Keratinocyte (primary cell): ENCODE measurements at regions not wholly inside any gene's neighbourhood (a gene's known extent, or its start where the extent isn't known, plus 50 kb on each side); places are given as distances from the start of the nearest gene placed in this dataset.

Source experiments
- DNase-seq: peaks from one replicate; pipeline ENCODE4 v3.0.0-alpha.2; 2011; ENCODE audit warnings: low read depth, missing footprints, low spot score
- FAIRE-seq: peaks from 2 replicates; lab custom pipeline; 2011; peaks lifted over from hg19 to GRCh38; lab: Jason Lieb, UNC
- H2AFZ ChIP-seq: 2 replicates; pipeline ENCODE4 v1.6.0; 2012; ENCODE audit warnings: low read length, control low read depth, inconsistent platforms; ENCODE audit not compliant: control insufficient read depth
- H3K27ac ChIP-seq: 2 replicates; pipeline ENCODE4 v1.5.1; 2011; ENCODE audit warnings: low read length; ENCODE audit not compliant: control insufficient read depth, insufficient read depth
- H3K27me3 ChIP-seq: 3 replicates; pipeline ENCODE4 v1.6.0; 2011; ENCODE audit warnings: low read length; ENCODE audit not compliant: control insufficient read depth, insufficient read depth; ENCODE audit errors: extremely low read depth
- H3K36me3 ChIP-seq, 2 experiments: 2 replicates in 1 of 2; 3 replicates in 1 of 2; pipeline ENCODE4 v1.5.1; 2011; ENCODE audit warnings: low read length in 2 of 2, mild to moderate bottlenecking in 1 of 2; ENCODE audit not compliant: control insufficient read depth in 2 of 2, insufficient read depth in 2 of 2; ENCODE audit errors: extremely low read depth in 1 of 2
- H3K4me1 ChIP-seq: 3 replicates; pipeline ENCODE4 v1.5.1; 2011; ENCODE audit warnings: low read length; ENCODE audit not compliant: control insufficient read depth, insufficient read depth; ENCODE audit errors: extremely low read depth
- H3K4me2 ChIP-seq: 3 replicates; pipeline ENCODE4 v1.6.0; 2011; ENCODE audit warnings: low read depth, low read length; ENCODE audit not compliant: control insufficient read depth, insufficient read depth; ENCODE audit errors: extremely low read depth
- H3K4me3 ChIP-seq, 3 experiments: fragments of 200-600 bp in 1 of 3; sonication (generic) in 1 of 3; 2 replicates in 2 of 3; 3 replicates in 1 of 3; pipeline ENCODE4 v1.5.1; 2011 to 2016; ENCODE audit warnings: low read length in 3 of 3, mild to moderate bottlenecking in 3 of 3, control low read depth in 2 of 3, inconsistent platforms in 1 of 3, low read depth in 1 of 3, mixed read lengths in 1 of 3, mixed run types in 1 of 3, moderate library complexity in 1 of 3; ENCODE audit not compliant: control insufficient read depth in 2 of 3, insufficient read depth in 2 of 3; ENCODE audit errors: extremely low read depth in 1 of 3
- H3K79me2 ChIP-seq: 2 replicates; pipeline ENCODE4 v1.6.0; 2012; ENCODE audit warnings: low read length; ENCODE audit not compliant: control insufficient read depth, insufficient read depth
- H3K9ac ChIP-seq: 3 replicates; pipeline ENCODE4 v1.6.0; 2011; ENCODE audit warnings: low read length; ENCODE audit not compliant: control insufficient read depth, insufficient read depth; ENCODE audit errors: extremely low read depth
- H3K9me1 ChIP-seq: 3 replicates; pipeline ENCODE4 v1.6.0; 2011; ENCODE audit warnings: low read length; ENCODE audit not compliant: control insufficient read depth, insufficient read depth; ENCODE audit errors: extremely low read depth
- H3K9me3 ChIP-seq: 2 replicates; pipeline ENCODE4 v1.5.1; 2012; ENCODE audit warnings: low read depth, low read length; ENCODE audit not compliant: control insufficient read depth
- H4K20me1 ChIP-seq: 3 replicates; pipeline ENCODE4 v1.6.0; 2011; ENCODE audit warnings: low read length; ENCODE audit not compliant: control insufficient read depth, insufficient read depth; ENCODE audit errors: extremely low read depth
- CTCF ChIP-seq, 3 experiments: IDR thresholded peaks in 1 of 3; conservative IDR thresholded peaks in 1 of 3; optimal IDR thresholded peaks in 1 of 3; 2 replicates in 2 of 3; 3 replicates in 1 of 3; pipeline versions ENCODE3 to v1.5.1; 2011; ENCODE audit warnings: low read length in 3 of 3, mild to moderate bottlenecking in 3 of 3, moderate library complexity in 2 of 3, control low read depth in 1 of 3, inconsistent platforms in 1 of 3; ENCODE audit not compliant: insufficient read depth in 2 of 3; ENCODE audit errors: extremely low read depth in 1 of 3
- EZH2 ChIP-seq: IDR thresholded peaks from one replicate; pipeline ENCODE4 v1.6.1; 2012; ENCODE audit warnings: inconsistent platforms, mild to moderate bottlenecking, low read length, moderate library complexity
- dilution Hi-C: fragments of 300-500 bp; cut with MboI; formaldehyde crosslinking; loops from one replicate; pipeline ENCODE4 v1.7.0; 2020; ENCODE audit warnings: low sequenced_read_pairs; ENCODE audit not compliant: extremely low pct_ligation_motif_present

GRCh38 chr16:65280845-65281512 is 159.1 kb upstream of the CDH11 start:
- no peaks in the 10 kb centered on the region for H3K27me3 ChIP-seq
- dilution Hi-C loops: no loop called here
- DNase-seq (no peak), FAIRE-seq (no peak)
- no peak overlapping the region for H2AFZ ChIP-seq
- H3K9me3 ChIP-seq: no peaks in the 10 kb centered on the region
- no peaks in the 10 kb centered on the region for H3K79me2 ChIP-seq
- no peaks in the 10 kb centered on the region for H3K36me3 ChIP-seq
- TF ChIP-seq EZH2: no peak
- TF ChIP-seq CTCF (optimal IDR thresholded peaks at IDR 0.05 in 1 of 3, IDR thresholded peaks at IDR 0.05 in 1 of 3, conservative IDR thresholded peaks at IDR 0.05 in 1 of 3; ENCODE audit: extremely low read depth in 1 of 3, insufficient read depth in 2 of 3, low read length in 3 of 3): no peak
- H3K9ac ChIP-seq: no peak overlapping the region
- no peaks in the 10 kb centered on the region for H3K9me1 ChIP-seq
- no peak overlapping the region for H3K4me3 ChIP-seq
- H4K20me1 ChIP-seq: no peaks in the 10 kb centered on the region
- H3K27ac ChIP-seq: no peak overlapping the region
- H3K4me1 ChIP-seq: no peaks in the 10 kb centered on the region
- H3K4me2 ChIP-seq: no peak overlapping the region

GRCh38 chr16:65279576-65279975 is 157.7 kb upstream of the CDH11 start:
- dilution Hi-C loops: no loop called here
- Histone ChIP-seq H3K4me1 (peaks cover 4% of the 10 kb centered on the region), H3K79me2 (no peaks in the 10 kb centered on the region), H3K9me1 (no peaks in the 10 kb centered on the region), H3K4me3 (no peak overlapping the region), H3K9me3 (no peaks in the 10 kb centered on the region), H3K4me2 (no peak overlapping the region), H3K27me3 (no peaks in the 10 kb centered on the region), H2AFZ (no peak overlapping the region), H3K27ac (no peak overlapping the region), H4K20me1 (no peaks in the 10 kb centered on the region), H3K36me3 (no peaks in the 10 kb centered on the region), H3K9ac (no peak overlapping the region)
- TF ChIP-seq EZH2: no peak
- no peak for TF ChIP-seq CTCF (optimal IDR thresholded peaks at IDR 0.05 in 1 of 3, IDR thresholded peaks at IDR 0.05 in 1 of 3, conservative IDR thresholded peaks at IDR 0.05 in 1 of 3; ENCODE audit: extremely low read depth in 1 of 3, insufficient read depth in 2 of 3, low read length in 3 of 3)
- DNase-seq (no peak), FAIRE-seq (no peak)
